ENCODE measurements at regions not wholly inside any gene's neighbourhood (a gene's known extent, or its start where the extent isn't known, plus 50 kb on each side); places are given as distances from the start of the nearest gene placed in this dataset.

GRCh38 chr12:73321319-73321718, 1049.1 kb downstream of the TRHDE start:
- TF ChIP-seq, protein P1, sequence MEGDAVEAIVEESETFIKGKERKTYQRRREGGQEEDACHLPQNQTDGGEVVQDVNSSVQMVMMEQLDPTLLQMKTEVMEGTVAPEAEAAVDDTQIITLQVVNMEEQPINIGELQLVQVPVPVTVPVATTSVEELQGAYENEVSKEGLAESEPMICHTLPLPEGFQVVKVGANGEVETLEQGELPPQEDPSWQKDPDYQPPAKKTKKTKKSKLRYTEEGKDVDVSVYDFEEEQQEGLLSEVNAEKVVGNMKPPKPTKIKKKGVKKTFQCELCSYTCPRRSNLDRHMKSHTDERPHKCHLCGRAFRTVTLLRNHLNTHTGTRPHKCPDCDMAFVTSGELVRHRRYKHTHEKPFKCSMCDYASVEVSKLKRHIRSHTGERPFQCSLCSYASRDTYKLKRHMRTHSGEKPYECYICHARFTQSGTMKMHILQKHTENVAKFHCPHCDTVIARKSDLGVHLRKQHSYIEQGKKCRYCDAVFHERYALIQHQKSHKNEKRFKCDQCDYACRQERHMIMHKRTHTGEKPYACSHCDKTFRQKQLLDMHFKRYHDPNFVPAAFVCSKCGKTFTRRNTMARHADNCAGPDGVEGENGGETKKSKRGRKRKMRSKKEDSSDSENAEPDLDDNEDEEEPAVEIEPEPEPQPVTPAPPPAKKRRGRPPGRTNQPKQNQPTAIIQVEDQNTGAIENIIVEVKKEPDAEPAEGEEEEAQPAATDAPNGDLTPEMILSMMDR (IDR thresholded peaks at IDR 0.05), result no peak
- no peak for ATAC-seq
- H3K27me3 ChIP-seq (ENCODE audit: insufficient read depth in 3 of 3, low read length in 2 of 3), result no peaks in the 10 kb centered on the region
- WGBS, 3 donors, result 75 to 100% (median 92%) methylated on average over 1 of the region's 1 CpG
- H3K4me1 ChIP-seq, result no peaks in the 10 kb centered on the region
- DNase-seq, result no peak
- no peaks in the 10 kb centered on the region for H3K9me3 ChIP-seq
- no peak overlapping the region for H3K4me3 ChIP-seq
- no peaks in the 10 kb centered on the region for H3K36me3 ChIP-seq (ENCODE audit: insufficient read depth in 1 of 2, low read depth in 1 of 2)
- intact Hi-C loops (cut with DNase I), result loop anchor here in 1 of 2 donors (5.0 kb wide), 1 partner anchor 1406 kb away; no protein-coding TSS in a partner anchor
- H3K27ac ChIP-seq, result no peak overlapping the region

DNA sequence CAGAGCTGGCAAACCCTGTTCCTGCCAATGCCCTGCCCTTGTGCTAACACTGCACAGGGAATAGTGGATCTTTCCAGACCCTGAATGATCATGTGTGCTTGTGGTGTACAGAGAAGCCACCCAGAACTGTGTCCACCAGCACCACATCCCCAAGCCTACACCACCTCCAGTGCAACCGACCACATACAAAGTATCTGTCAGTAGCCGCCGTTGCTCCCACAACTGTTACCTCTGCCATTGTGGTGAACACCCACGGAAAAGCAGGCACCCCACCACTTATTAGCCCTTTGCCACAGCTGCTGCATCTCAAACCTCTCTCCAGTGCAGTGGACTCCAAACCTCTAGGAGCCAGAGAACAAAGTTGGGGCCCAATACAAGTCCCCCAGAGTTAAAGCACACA, 1049.6 kb downstream of the TRHDE start:
- intact Hi-C loops (cut with DNase I), result loop anchor here in 1 of 2 donors (5.0 kb wide), 1 partner anchor 1406 kb away; no protein-coding TSS in a partner anchor
- no peak for ATAC-seq
- no peak overlapping the region for H3K4me3 ChIP-seq
- no peaks in the 10 kb centered on the region for H3K36me3 ChIP-seq (ENCODE audit: insufficient read depth in 1 of 2, low read depth in 1 of 2)
- 91 to 93% (median 92%) methylated on average over 4 of the region's 4 CpGs for WGBS, 3 donors
- H3K4me1 ChIP-seq, result no peaks in the 10 kb centered on the region
- no peaks in the 10 kb centered on the region for H3K9me3 ChIP-seq
- H3K27me3 ChIP-seq (ENCODE audit: insufficient read depth in 3 of 3, low read length in 2 of 3), result no peaks in the 10 kb centered on the region
- TF ChIP-seq, protein P1 (IDR thresholded peaks at IDR 0.05), result no peak
- DNase-seq, result no peak
- no peak overlapping the region for H3K27ac ChIP-seq

- intact Hi-C loops (cut with DNase I), result no loop called here
- Histone ChIP-seq H3K36me3 (ENCODE audit: insufficient read depth in 1 of 2, low read depth in 1 of 2) (no peaks in the 10 kb centered on the region), H3K4me1 (no peaks in the 10 kb centered on the region), H3K27ac (no peak overlapping the region), H3K27me3 (ENCODE audit: insufficient read depth in 3 of 3, low read length in 2 of 3) (no peaks in the 10 kb centered on the region), H3K4me3 (no peak overlapping the region), H3K9me3 (no peaks in the 10 kb centered on the region)
- ATAC-seq (no peak), DNase-seq (no peak)
- TF ChIP-seq, protein P1 (IDR thresholded peaks at IDR 0.05), result no peak
- 69 to 76% (median 72%) methylated on average over 2 of the region's 2 CpGs for WGBS, 3 donors
Observed at GRCh38 chr12:73330584-73331351, 1058.6 kb downstream of the TRHDE start.

DNA sequence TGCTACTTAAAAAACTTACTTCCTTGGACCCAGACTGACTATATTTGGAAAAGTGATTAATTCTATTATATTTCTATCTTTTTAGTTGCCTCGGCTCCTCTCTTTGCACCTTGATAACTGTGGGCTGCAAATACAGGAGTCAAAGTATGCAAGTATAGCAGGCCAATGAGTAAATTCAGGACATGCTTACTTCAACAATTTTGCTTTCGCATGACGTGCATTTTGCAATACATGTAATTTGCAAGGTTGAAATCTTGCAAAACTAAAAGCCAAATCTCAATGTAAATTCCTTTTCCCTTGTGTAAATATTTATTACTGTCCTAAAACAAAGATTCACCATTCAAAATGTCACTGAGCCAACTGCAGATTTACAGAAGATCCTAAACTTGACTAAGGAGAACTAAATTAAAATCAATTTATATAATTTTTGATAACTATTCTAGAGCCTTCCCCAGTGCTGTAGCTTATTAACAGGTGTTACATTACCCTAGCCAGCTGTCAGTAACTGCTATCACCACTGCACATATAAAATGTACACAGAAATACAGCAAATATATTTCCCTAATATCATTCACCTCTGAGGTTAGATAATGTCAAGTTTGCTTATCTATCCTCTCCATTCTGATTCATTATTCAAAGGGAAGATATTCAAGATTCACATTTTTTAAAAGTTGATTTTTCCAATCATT, 1069.5 kb downstream of the TRHDE start:
- 54 to 60% (median 59%) methylated on average over 3 of the region's 3 CpGs for WGBS, 3 donors
- TF ChIP-seq, protein P1 (IDR thresholded peaks at IDR 0.05), result no peak
- DNase-seq, result no peak
- no peak for ATAC-seq
- no peak overlapping the region for H3K27ac ChIP-seq
- H3K27me3 ChIP-seq (ENCODE audit: insufficient read depth in 3 of 3, low read length in 2 of 3), result no peaks in the 10 kb centered on the region
- no peak overlapping the region for H3K4me3 ChIP-seq
- H3K36me3 ChIP-seq (ENCODE audit: insufficient read depth in 1 of 2, low read depth in 1 of 2), result no peaks in the 10 kb centered on the region
- no peaks in the 10 kb centered on the region for H3K9me3 ChIP-seq
- intact Hi-C loops (cut with DNase I), result no loop called here
- no peaks in the 10 kb centered on the region for H3K4me1 ChIP-seq

Measured in psoas muscle (tissue), 7 donors.